Glutamatergic neuron (in vitro differentiated cells): ENCODE measurements at regions not wholly inside any gene's neighbourhood (a gene's known extent, or its start where the extent isn't known, plus 50 kb on each side); places are given as distances from the start of the nearest gene placed in this dataset.

Experiments used
- DNase-seq: peaks from one replicate; pipeline ENCODE4 v3.0.0; 2022
- H3K27ac Mint-ChIP-seq: one replicate; pipeline ENCODE4 v1.8.0; 2020; ENCODE audit warnings: mild to moderate bottlenecking, mixed read lengths, inconsistent platforms; ENCODE audit not compliant: unreplicated experiment
- H3K27me3 Mint-ChIP-seq: one replicate; pipeline ENCODE4 v1.8.0; 2020; ENCODE audit warnings: mild to moderate bottlenecking, moderate library complexity, mixed read lengths, inconsistent platforms; ENCODE audit not compliant: unreplicated experiment
- H3K36me3 Mint-ChIP-seq: one replicate; pipeline ENCODE4 v1.8.0; 2020; ENCODE audit warnings: mild to moderate bottlenecking, mixed read lengths, inconsistent platforms; ENCODE audit not compliant: unreplicated experiment
- H3K4me1 Mint-ChIP-seq: one replicate; pipeline ENCODE4 v1.8.0; 2020; ENCODE audit warnings: mild to moderate bottlenecking, low read depth, mixed read lengths, inconsistent platforms; ENCODE audit not compliant: unreplicated experiment
- H3K4me3 Mint-ChIP-seq: one replicate; pipeline ENCODE4 v1.8.0; 2020; ENCODE audit warnings: mild to moderate bottlenecking, mixed read lengths, inconsistent platforms; ENCODE audit not compliant: unreplicated experiment
- H3K9me3 Mint-ChIP-seq: one replicate; pipeline ENCODE4 v1.8.0; 2020; ENCODE audit warnings: mild to moderate bottlenecking, moderate library complexity, mixed read lengths, inconsistent platforms; ENCODE audit not compliant: unreplicated experiment
- CTCF ChIP-seq: fragments of 200-600 bp; sonication (generic); IDR thresholded peaks from one replicate; pipeline ENCODE4 v1.5.0; 2021; ENCODE audit not compliant: partially characterized antibody, unreplicated experiment

- no peaks in the 10 kb centered on the region for H3K9me3 Mint-ChIP-seq
- no peaks in the 10 kb centered on the region for H3K36me3 Mint-ChIP-seq
- peaks cover 5% of the 10 kb centered on the region for H3K27me3 Mint-ChIP-seq
- H3K27ac Mint-ChIP-seq: no peak overlapping the region
- no peak for DNase-seq
- no peak overlapping the region for H3K4me3 Mint-ChIP-seq
- TF ChIP-seq CTCF: no peak
- H3K4me1 Mint-ChIP-seq: peaks cover 1% of the 10 kb centered on the region
Observed at GRCh38 chr18:66813138-66813537, 209.2 kb upstream of the CDH19 start.

GRCh38 chr18:66795051-66795450 lies 191.2 kb upstream of the CDH19 start:
- Mint-ChIP-seq H3K4me3 (no peak overlapping the region), H3K27me3 (no peaks in the 10 kb centered on the region), H3K36me3 (no peaks in the 10 kb centered on the region), H3K4me1 (peaks cover 14% of the 10 kb centered on the region), H3K27ac (no peak overlapping the region), H3K9me3 (no peaks in the 10 kb centered on the region)
- no peak for TF ChIP-seq CTCF
- no peak for DNase-seq

GRCh38 chr18:66792466-66792865 lies 188.6 kb upstream of the CDH19 start:
- DNase-seq: no peak
- Mint-ChIP-seq H3K36me3 (no peaks in the 10 kb centered on the region), H3K9me3 (no peaks in the 10 kb centered on the region), H3K27me3 (no peaks in the 10 kb centered on the region), H3K27ac (peak overlapping the region; percentile 85), H3K4me1 (peaks cover 9% of the 10 kb centered on the region), H3K4me3 (no peak overlapping the region)
- no peak for TF ChIP-seq CTCF

- no peaks in the 10 kb centered on the region for H3K9me3 Mint-ChIP-seq
- no peak overlapping the region for H3K4me3 Mint-ChIP-seq
- no peaks in the 10 kb centered on the region for H3K4me1 Mint-ChIP-seq
- TF ChIP-seq CTCF: no peak
- no peaks in the 10 kb centered on the region for H3K36me3 Mint-ChIP-seq
- H3K27me3 Mint-ChIP-seq: no peaks in the 10 kb centered on the region
- no peak overlapping the region for H3K27ac Mint-ChIP-seq
- no peak for DNase-seq
Observed at GRCh38 chr18:66780609-66781008, 176.7 kb upstream of the CDH19 start.

- H3K36me3 Mint-ChIP-seq: no peaks in the 10 kb centered on the region
- H3K27me3 Mint-ChIP-seq: no peaks in the 10 kb centered on the region
- no peaks in the 10 kb centered on the region for H3K9me3 Mint-ChIP-seq
- H3K4me3 Mint-ChIP-seq: no peak overlapping the region
- H3K27ac Mint-ChIP-seq: no peak overlapping the region
- TF ChIP-seq CTCF: no peak
- DNase-seq: no peak
- peaks cover 4% of the 10 kb centered on the region for H3K4me1 Mint-ChIP-seq
Observed at GRCh38 chr18:66778048-66778447, 174.2 kb upstream of the CDH19 start.
